Uterus (tissue), 3 donors: ENCODE measurements at regions not wholly inside any gene's neighbourhood (a gene's known extent, or its start where the extent isn't known, plus 50 kb on each side); places are given as distances from the start of the nearest gene placed in this dataset.

Source experiments
- DNase-seq, 2 donors: peaks; one replicate each; pipeline ENCODE4 v3.0.0-alpha.2; 2019 to 2020
- H3K27ac ChIP-seq, 2 donors: fragments of 200-600 bp; sonication (generic); 1 replicate in 1 of 2; 2 replicates in 1 of 2; pipeline ENCODE4 v1.5.1; 2016 to 2018
- H3K27me3 ChIP-seq, 2 donors: fragments of 200-600 bp; sonication (generic); one replicate each; pipeline ENCODE4 v1.5.1; 2018 to 2019; ENCODE audit warnings: control low read depth in 1 of 2
- H3K36me3 ChIP-seq, 2 donors: fragments of 200-600 bp; sonication (generic); one replicate each; pipeline ENCODE4 v1.5.1; 2019; ENCODE audit warnings: control low read depth in 1 of 2
- H3K4me1 ChIP-seq, 2 donors: fragments of 200-600 bp; sonication (generic); one replicate each; pipeline ENCODE4 v1.5.1; 2018 to 2019; ENCODE audit warnings: control low read depth in 1 of 2
- H3K4me3 ChIP-seq, 2 donors: fragments of 200-600 bp; sonication (generic); 1 replicate in 1 of 2; 2 replicates in 1 of 2; pipeline ENCODE4 v1.5.1; 2018 to 2019; ENCODE audit warnings: mild to moderate bottlenecking in 1 of 2
- H3K9me3 ChIP-seq, 2 donors: fragments of 200-600 bp; sonication (generic); one replicate each; pipeline ENCODE4 v1.5.1; 2019; ENCODE audit warnings: control low read depth in 1 of 2
- CTCF ChIP-seq, 4 experiments: fragments of 200-600 bp in 2 of 4; fragments of 450-650 bp in 2 of 4; sonication (generic) in 2 of 4; IDR thresholded peaks; one replicate each; pipeline ENCODE4 v1.5.1; 2016 to 2019; ENCODE audit warnings: antibody characterized with exemption in 4 of 4, mild to moderate bottlenecking in 2 of 4, moderate library complexity in 1 of 4
- POLR2A ChIP-seq, 2 donors: fragments of 450-650 bp; IDR thresholded peaks; one replicate each; pipeline ENCODE4 v1.6.1; 2016; ENCODE audit warnings: antibody characterized with exemption in 2 of 2, mild to moderate bottlenecking in 1 of 2, moderate library complexity in 1 of 2
- intact Hi-C: fragments of 100-400 bp; cut with DNase I; formaldehyde crosslinking; loops from one replicate; pipeline ENCODE4 v1.15.1; 2023; ENCODE audit warnings: low total_unique reads
- donor health status: DM: yes; HTN: yes; CAD: no.

DNA sequence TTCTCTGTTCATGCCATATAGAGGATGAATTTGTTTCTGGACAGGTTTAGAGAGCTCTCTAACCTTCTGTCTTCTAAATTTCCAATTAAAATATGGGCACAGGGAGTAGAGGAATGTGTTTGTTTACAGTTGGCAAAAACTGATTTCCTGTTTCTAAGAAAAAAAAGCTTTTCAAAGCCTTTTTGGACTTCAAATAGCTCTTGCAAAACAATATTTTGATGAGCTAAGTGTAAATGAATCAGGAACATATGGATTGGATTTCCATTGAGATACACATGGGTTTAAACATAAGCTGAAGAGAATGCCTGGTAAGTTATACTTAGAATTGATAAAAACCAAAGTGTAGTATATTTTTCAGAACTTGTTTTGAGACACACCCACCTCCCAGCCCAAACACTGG lies 677.5 kb downstream of the NYAP2 start:
- no peak overlapping the region for H3K27ac ChIP-seq
- H3K27me3 ChIP-seq = no peaks in the 10 kb centered on the region
- no peaks in the 10 kb centered on the region for H3K36me3 ChIP-seq
- H3K4me1 ChIP-seq = no peaks in the 10 kb centered on the region
- H3K4me3 ChIP-seq = no peak overlapping the region
- TF ChIP-seq CTCF (IDR thresholded peaks at IDR 0.05) (no peak), POLR2A (IDR thresholded peaks at IDR 0.05) (no peak)
- no peak for DNase-seq
- intact Hi-C loops = no loop called here
- no peaks in the 10 kb centered on the region for H3K9me3 ChIP-seq

- TF ChIP-seq CTCF (IDR thresholded peaks at IDR 0.05) (no peak), POLR2A (IDR thresholded peaks at IDR 0.05) (no peak)
- DNase-seq = no peak
- intact Hi-C loops = no loop called here
- Histone ChIP-seq H3K4me3 (no peak overlapping the region), H3K27ac (no peak overlapping the region), H3K4me1 (no peaks in the 10 kb centered on the region), H3K9me3 (no peaks in the 10 kb centered on the region), H3K27me3 (no peaks in the 10 kb centered on the region), H3K36me3 (no peaks in the 10 kb centered on the region)
Measured at GRCh38 chr2:226076529-226076928, 677.0 kb downstream of the NYAP2 start.

- TF ChIP-seq POLR2A (IDR thresholded peaks at IDR 0.05) = no peak
- TF ChIP-seq CTCF (IDR thresholded peaks at IDR 0.05) = no peak
- H3K27ac ChIP-seq = no peak overlapping the region
- no peak overlapping the region for H3K4me3 ChIP-seq
- no peaks in the 10 kb centered on the region for H3K36me3 ChIP-seq
- intact Hi-C loops = no loop called here
- H3K4me1 ChIP-seq = no peaks in the 10 kb centered on the region
- no peak for DNase-seq
- no peaks in the 10 kb centered on the region for H3K27me3 ChIP-seq
- H3K9me3 ChIP-seq = no peaks in the 10 kb centered on the region
Measured at GRCh38 chr2:226074391-226074790, 674.9 kb downstream of the NYAP2 start.

DNA sequence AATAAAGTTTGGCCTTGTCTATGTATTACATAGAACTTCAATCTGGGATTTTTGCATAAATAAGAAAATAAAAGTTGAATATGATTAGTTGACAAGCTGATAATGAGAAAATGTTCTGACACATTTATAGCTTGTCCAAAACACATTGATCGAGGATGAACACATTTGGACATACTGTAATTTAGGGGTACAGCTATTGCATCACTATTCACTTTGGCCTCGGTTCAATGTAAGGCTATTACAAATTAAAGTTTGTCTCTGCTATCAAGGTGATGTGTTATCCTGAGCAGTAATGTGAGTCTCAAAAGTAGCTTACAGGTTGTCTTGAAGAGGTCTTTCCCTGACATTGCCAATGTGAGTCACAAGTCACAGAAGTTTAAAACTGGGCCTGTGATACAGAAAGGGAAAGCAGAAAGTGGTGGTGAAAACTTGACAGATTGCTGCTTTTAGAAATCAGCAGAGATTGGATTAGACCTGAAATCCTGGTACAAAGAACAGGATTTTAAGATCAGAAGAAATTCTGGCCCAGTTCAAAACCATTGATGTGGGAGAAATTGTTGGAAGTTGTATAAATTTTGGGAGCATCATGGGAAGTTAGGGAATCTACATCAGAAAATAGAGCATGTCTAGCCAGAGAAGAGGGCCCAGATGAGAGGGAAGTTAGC lies 674.1 kb downstream of the NYAP2 start:
- TF ChIP-seq CTCF (IDR thresholded peaks at IDR 0.05) = no peak
- TF ChIP-seq POLR2A (IDR thresholded peaks at IDR 0.05) = no peak
- H3K9me3 ChIP-seq = no peaks in the 10 kb centered on the region
- H3K4me1 ChIP-seq = no peaks in the 10 kb centered on the region
- no peaks in the 10 kb centered on the region for H3K27me3 ChIP-seq
- DNase-seq = no peak
- no peaks in the 10 kb centered on the region for H3K36me3 ChIP-seq
- no peak overlapping the region for H3K27ac ChIP-seq
- no peak overlapping the region for H3K4me3 ChIP-seq
- intact Hi-C loops = no loop called here

DNA sequence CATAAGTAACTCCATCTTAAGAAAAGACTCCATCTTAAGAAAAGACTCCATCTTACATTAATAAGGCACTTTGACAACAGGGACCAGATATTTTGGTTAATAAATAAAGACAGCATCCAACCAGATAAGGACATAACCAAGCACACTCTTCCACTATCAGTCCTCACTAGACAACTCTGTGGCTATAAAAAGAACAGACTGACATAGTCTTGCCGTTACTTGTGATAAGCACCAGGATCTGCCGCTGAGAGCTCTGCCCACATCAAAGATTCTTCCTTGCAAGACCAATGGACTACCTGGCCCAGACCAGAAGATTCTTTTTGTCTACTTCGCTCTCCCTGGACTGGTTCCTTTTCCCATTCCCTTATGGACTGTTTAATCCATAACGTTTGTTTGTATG lies 667.4 kb downstream of the NYAP2 start:
- H3K4me1 ChIP-seq = no peaks in the 10 kb centered on the region
- no peak for TF ChIP-seq CTCF (IDR thresholded peaks at IDR 0.05)
- no peak for TF ChIP-seq POLR2A (IDR thresholded peaks at IDR 0.05)

More for the DNA sequence above, 667.4 kb downstream of the NYAP2 start:
- H3K4me3 ChIP-seq = no peak overlapping the region
- no peak for DNase-seq
- no peaks in the 10 kb centered on the region for H3K36me3 ChIP-seq
- H3K9me3 ChIP-seq = no peaks in the 10 kb centered on the region
- H3K27ac ChIP-seq = no peak overlapping the region
- intact Hi-C loops = no loop called here
- H3K27me3 ChIP-seq = no peaks in the 10 kb centered on the region
